Spleen (tissue), 7 donors: ENCODE measurements at regions not wholly inside any gene's neighbourhood (a gene's known extent, or its start where the extent isn't known, plus 50 kb on each side); places are given as distances from the start of the nearest gene placed in this dataset.

ENCODE experiments used
- POLR2AphosphoS5 ChIP-seq, 3 donors: sonication (generic); formaldehyde crosslinking; IDR thresholded peaks; one replicate each; pipeline ENCODE4 v1.5.1; 2017; ENCODE audit warnings: antibody characterized with exemption in 3 of 3
- TF ChIP-seq, protein P1 (sequence below), 11 experiments: fragments of 200-600 bp in 7 of 11; fragments of 450-650 bp in 4 of 11; sonication (generic) in 4 of 11; IDR thresholded peaks in 8 of 11; conservative IDR thresholded peaks in 3 of 11; 1 replicate in 7 of 11; 2 replicates in 4 of 11; pipeline versions ENCODE4 v1.4.0 to v1.8.0; 2016 to 2021; ENCODE audit warnings: antibody characterized with exemption in 11 of 11, inconsistent platforms in 4 of 11, mild to moderate bottlenecking in 1 of 11
- donor health status: DM: no; HTN: no; CAD: no; lungs with moderate emphysema.
- donor health status: DM: no; HTN: no; CAD: no.
- donor health status: DM: no; HTN: no; CAD: no.

DNA sequence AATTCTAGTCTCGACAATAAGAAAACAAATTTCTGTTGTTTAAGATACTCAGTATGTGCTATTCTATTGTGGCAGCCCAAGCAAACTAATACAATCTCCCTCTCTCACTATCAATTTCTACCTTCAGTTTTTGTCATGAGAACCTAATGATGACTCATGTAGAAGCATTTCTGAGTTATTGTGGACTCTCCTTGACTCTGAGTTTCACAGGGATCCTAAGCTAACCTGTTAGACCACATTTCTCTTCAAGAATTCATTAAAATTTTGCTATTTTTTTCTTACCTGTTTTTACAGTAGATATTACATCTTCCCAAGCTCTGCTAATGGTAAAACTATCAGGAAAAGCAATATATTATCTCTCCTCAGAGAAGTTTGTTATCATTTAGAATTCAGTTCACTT is 599.1 kb upstream of the TYRP1 start:
- TF ChIP-seq POLR2AphosphoS5 (IDR thresholded peaks at IDR 0.05), result no peak
- TF ChIP-seq, protein P1, sequence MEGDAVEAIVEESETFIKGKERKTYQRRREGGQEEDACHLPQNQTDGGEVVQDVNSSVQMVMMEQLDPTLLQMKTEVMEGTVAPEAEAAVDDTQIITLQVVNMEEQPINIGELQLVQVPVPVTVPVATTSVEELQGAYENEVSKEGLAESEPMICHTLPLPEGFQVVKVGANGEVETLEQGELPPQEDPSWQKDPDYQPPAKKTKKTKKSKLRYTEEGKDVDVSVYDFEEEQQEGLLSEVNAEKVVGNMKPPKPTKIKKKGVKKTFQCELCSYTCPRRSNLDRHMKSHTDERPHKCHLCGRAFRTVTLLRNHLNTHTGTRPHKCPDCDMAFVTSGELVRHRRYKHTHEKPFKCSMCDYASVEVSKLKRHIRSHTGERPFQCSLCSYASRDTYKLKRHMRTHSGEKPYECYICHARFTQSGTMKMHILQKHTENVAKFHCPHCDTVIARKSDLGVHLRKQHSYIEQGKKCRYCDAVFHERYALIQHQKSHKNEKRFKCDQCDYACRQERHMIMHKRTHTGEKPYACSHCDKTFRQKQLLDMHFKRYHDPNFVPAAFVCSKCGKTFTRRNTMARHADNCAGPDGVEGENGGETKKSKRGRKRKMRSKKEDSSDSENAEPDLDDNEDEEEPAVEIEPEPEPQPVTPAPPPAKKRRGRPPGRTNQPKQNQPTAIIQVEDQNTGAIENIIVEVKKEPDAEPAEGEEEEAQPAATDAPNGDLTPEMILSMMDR (IDR thresholded peaks at IDR 0.05 in 8 of 11, conservative IDR thresholded peaks at IDR 0.05 in 3 of 11), result no peak
